Hepatocyte (in vitro differentiated cells): ENCODE measurements at regions not wholly inside any gene's neighbourhood (a gene's known extent, or its start where the extent isn't known, plus 50 kb on each side); places are given as distances from the start of the nearest gene placed in this dataset.

Experiments
- CTCF ChIP-seq: fragments of 200-600 bp; sonication (generic); IDR thresholded peaks from 2 replicates; pipeline ENCODE4 v1.5.1; 2016; ENCODE audit warnings: antibody characterized with exemption, mild to moderate bottlenecking; ENCODE audit not compliant: poor library complexity
- EZH2 ChIP-seq: fragments of 200-600 bp; sonication (generic); IDR thresholded peaks from 2 replicates; pipeline ENCODE4 v1.6.1; 2016; ENCODE audit warnings: antibody characterized with exemption, mild to moderate bottlenecking, borderline replicate concordance
- EZH2phosphoT487 ChIP-seq: fragments of 200-600 bp; sonication (generic); IDR thresholded peaks from one replicate; pipeline ENCODE4 v1.6.1; 2018; ENCODE audit warnings: antibody characterized with exemption, mild to moderate bottlenecking, low read depth, moderate library complexity; ENCODE audit not compliant: unreplicated experiment, severe bottlenecking

DNA sequence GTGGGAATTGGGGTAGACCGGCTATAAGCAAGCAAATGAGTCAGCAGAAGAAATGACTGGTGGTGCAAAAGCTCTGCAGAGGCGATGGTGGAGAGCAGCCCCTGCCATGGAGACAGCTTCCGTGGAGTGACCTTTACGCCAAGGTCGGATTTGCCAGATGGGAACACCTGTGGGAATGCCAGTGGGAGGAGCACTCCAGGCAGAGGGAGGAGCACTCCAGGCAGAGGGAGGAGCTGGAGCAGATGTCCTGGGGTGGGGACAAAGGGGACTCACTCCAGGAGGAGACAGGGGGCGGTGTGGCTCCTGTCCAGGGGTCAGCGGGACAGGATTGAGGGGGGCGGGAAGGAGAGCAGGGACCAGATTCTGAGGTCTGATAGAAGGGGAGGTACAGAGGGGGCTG is 258.8 kb upstream of the CTBP2 start:
- TF ChIP-seq CTCF (no peak), EZH2 (no peak), EZH2phosphoT487 (no peak)
